M059J (cell line): ENCODE measurements at regions not wholly inside any gene's neighbourhood (a gene's known extent, or its start where the extent isn't known, plus 50 kb on each side); places are given as distances from the start of the nearest gene placed in this dataset.

Experiments used
- DNase-seq: peaks from one replicate; pipeline ENCODE4 v3.0.0-alpha.2; 2012; ENCODE audit warnings: low read depth

GRCh38 chr17:74085434-74085833, 118.0 kb upstream of the RPL38 start:
- DNase-seq = no peak

GRCh38 chr17:74087002-74087585, 116.4 kb upstream of the RPL38 start:
- DNase-seq = no peak

- DNase-seq = no peak
These were observed 115.1 kb upstream of the RPL38 start for GRCh38 chr17:74088285-74088933.

- DNase-seq = no peak
These were observed 114.5 kb upstream of the RPL38 start for GRCh38 chr17:74088934-74089329.

GRCh38 chr17:74089380-74089779, 114.1 kb upstream of the RPL38 start:
- DNase-seq = no peak

GRCh38 chr17:74089869-74090464, 113.5 kb upstream of the RPL38 start:
- DNase-seq = peak; percentile 13

GRCh38 chr17:74094651-74095050, 108.8 kb upstream of the RPL38 start:
- no peak for DNase-seq

GRCh38 chr17:74096456-74096855, 107.0 kb upstream of the RPL38 start:
- no peak for DNase-seq

GRCh38 chr17:74097450-74098135, 105.9 kb upstream of the RPL38 start:
- DNase-seq = no peak

GRCh38 chr17:74098136-74099024, 105.1 kb upstream of the RPL38 start:
- no peak for DNase-seq

GRCh38 chr17:74099442-74100340, 103.8 kb upstream of the RPL38 start:
- DNase-seq = no peak

- DNase-seq = no peak
These were observed 98.6 kb upstream of the RPL38 start for GRCh38 chr17:74104921-74105320.

GRCh38 chr17:74107107-74107506, 96.4 kb upstream of the RPL38 start:
- DNase-seq = no peak

GRCh38 chr17:74108126-74108705, 95.3 kb upstream of the RPL38 start:
- DNase-seq = no peak

- DNase-seq = no peak
These were observed 93.0 kb upstream of the RPL38 start for GRCh38 chr17:74110467-74110866.

- DNase-seq = no peak
These were observed 90.2 kb upstream of the RPL38 start for GRCh38 chr17:74113326-74113725.

- no peak for DNase-seq
These were observed 89.5 kb upstream of the RPL38 start for GRCh38 chr17:74113952-74114351.

GRCh38 chr17:74114881-74115470, 88.5 kb upstream of the RPL38 start:
- no peak for DNase-seq

- no peak for DNase-seq
These were observed 87.9 kb upstream of the RPL38 start for GRCh38 chr17:74115586-74115985.

GRCh38 chr17:74116087-74116717, 87.3 kb upstream of the RPL38 start:
- DNase-seq = peak; percentile 3
